IMR-90 (cell line): ENCODE measurements at regions not wholly inside any gene's neighbourhood (a gene's known extent, or its start where the extent isn't known, plus 50 kb on each side); places are given as distances from the start of the nearest gene placed in this dataset.

ENCODE experiments used
- ATAC-seq: fragments of 200-7000 bp; cut with Tn5 transposase; 2 replicates; pipeline ENCODE4 v1.9.1; 2020; ENCODE audit warnings: low read depth, mild to moderate bottlenecking, moderate library complexity
- BruUV-seq: library from RNA; stranded (reverse); fragments of 400-500 nt; replicated peaks from 2 replicates; lab custom pipeline; 2021; lab: Mats Ljungman, UMichigan
- CTCF ChIA-PET: fragments of 300-600 bp; formaldehyde crosslinking; extraction: SDS; loops from one replicate; lab custom pipeline; 2021; ENCODE audit warnings: antibody characterized with exemption; lab: Yijun Ruan, JAX
- POLR2A ChIA-PET: fragments of 300-600 bp; sonication (Branson Sonifier 250); formaldehyde crosslinking; loops from one replicate; lab custom pipeline; 2022; ENCODE audit warnings: antibody characterized with exemption; ENCODE audit not compliant: unreplicated experiment; lab: Charles Lee
- DNase-seq: peaks from one replicate; pipeline ENCODE4 v3.0.0; 2013
- H2AFZ ChIP-seq: replicated peaks from 2 replicates; pipeline ENCODE3; 2013; ENCODE audit warnings: low read length, mild to moderate bottlenecking; ENCODE audit not compliant: poor library complexity
- H2AK5ac ChIP-seq: 2 replicates; pipeline ENCODE4 v1.6.1; 2013; ENCODE audit warnings: low read depth, low read length, inconsistent platforms
- H2AK9ac ChIP-seq: replicated peaks from 2 replicates; pipeline ENCODE3; 2013; ENCODE audit warnings: mild to moderate bottlenecking, low read depth, low read length, moderate library complexity; ENCODE audit not compliant: poor library complexity
- H2BK120ac ChIP-seq: 2 replicates; pipeline ENCODE4 v1.6.1; 2013; ENCODE audit warnings: low read depth, low read length, inconsistent platforms
- H2BK15ac ChIP-seq: 3 replicates; pipeline ENCODE4 v1.6.1; 2013; ENCODE audit warnings: low read depth, low read length, inconsistent platforms
- H2BK20ac ChIP-seq: 2 replicates; pipeline ENCODE4 v1.6.1; 2013; ENCODE audit warnings: low read depth, mild to moderate bottlenecking, inconsistent platforms, low read length, moderate library complexity
- H2BK5ac ChIP-seq: 2 replicates; pipeline ENCODE4 v1.6.1; 2013; ENCODE audit warnings: mild to moderate bottlenecking, low read depth, low read length, inconsistent platforms; ENCODE audit not compliant: poor library complexity, severe bottlenecking
- H3K14ac ChIP-seq: replicated peaks from 2 replicates; pipeline ENCODE4 v1.6.1; 2013; ENCODE audit warnings: low read depth, low read length, inconsistent platforms
- H3K18ac ChIP-seq: 2 replicates; pipeline ENCODE4 v1.6.1; 2013; ENCODE audit warnings: low read depth, low read length, control low read depth
- H3K23ac ChIP-seq: 2 replicates; pipeline ENCODE4 v1.6.1; 2013; ENCODE audit warnings: low read depth, low read length, inconsistent platforms
- H3K27ac ChIP-seq: 2 replicates; pipeline ENCODE4 v1.5.1; 2013; ENCODE audit warnings: mild to moderate bottlenecking, control low read depth, low read length; ENCODE audit not compliant: insufficient read depth
- H3K27me3 ChIP-seq: 2 replicates; pipeline ENCODE4 v1.6.1; 2013; ENCODE audit warnings: low read length; ENCODE audit not compliant: control insufficient read depth, insufficient read depth
- H3K36me3 ChIP-seq: 2 replicates; pipeline ENCODE4 v1.6.1; 2013; ENCODE audit warnings: low read length, mixed read lengths; ENCODE audit not compliant: control insufficient read depth, insufficient read depth
- H3K4ac ChIP-seq: 2 replicates; pipeline ENCODE4 v1.6.1; 2013; ENCODE audit warnings: low read depth, low read length, inconsistent platforms
- H3K4me1 ChIP-seq: 2 replicates; pipeline ENCODE4 v1.6.1; 2013; ENCODE audit warnings: low read length, mixed read lengths; ENCODE audit not compliant: control insufficient read depth, insufficient read depth
- H3K4me2 ChIP-seq: 2 replicates; pipeline ENCODE4 v1.6.1; 2013; ENCODE audit warnings: low read depth, mild to moderate bottlenecking, control low read depth, low read length, moderate library complexity
- H3K4me3 ChIP-seq: 2 replicates; pipeline ENCODE4 v1.5.1; 2013; ENCODE audit warnings: low read depth, mild to moderate bottlenecking, control low read depth, low read length, moderate library complexity; ENCODE audit not compliant: insufficient read depth
- H3K56ac ChIP-seq: 2 replicates; pipeline ENCODE4 v1.6.1; 2013; ENCODE audit warnings: low read length, inconsistent platforms; ENCODE audit not compliant: insufficient read depth; ENCODE audit errors: extremely low read depth
- H3K79me1 ChIP-seq, 2 experiments: 2 replicates each; pipeline ENCODE4 v1.6.1; 2013; ENCODE audit warnings: low read length in 2 of 2, inconsistent platforms in 1 of 2, low read depth in 1 of 2
- H3K9ac ChIP-seq: 2 replicates; pipeline ENCODE4 v1.6.1; 2013; ENCODE audit warnings: low read depth, low read length, control low read depth
- H3K9me1 ChIP-seq: 2 replicates; pipeline ENCODE4 v1.6.1; 2013; ENCODE audit warnings: low read length, inconsistent platforms; ENCODE audit not compliant: insufficient read depth
- H3K9me3 ChIP-seq: 2 replicates; pipeline ENCODE4 v1.6.1; 2013; ENCODE audit warnings: low read length; ENCODE audit not compliant: control insufficient read depth, insufficient read depth
- H4K20me1 ChIP-seq: 2 replicates; pipeline ENCODE4 v1.6.1; 2013; ENCODE audit warnings: low read length, inconsistent platforms; ENCODE audit not compliant: insufficient read depth
- H4K5ac ChIP-seq: 2 replicates; pipeline ENCODE4 v1.6.1; 2013; ENCODE audit warnings: mild to moderate bottlenecking, low read depth, low read length, control low read depth
- H4K8ac ChIP-seq, 2 experiments: 2 replicates each; pipeline ENCODE4 v1.6.1; 2013; ENCODE audit warnings: low read depth in 2 of 2, low read length in 2 of 2, control low read depth in 1 of 2, inconsistent platforms in 1 of 2
- H4K91ac ChIP-seq: 2 replicates; pipeline ENCODE4 v1.6.1; 2013; ENCODE audit warnings: low read depth, low read length, inconsistent platforms; ENCODE audit not compliant: insufficient read depth
- BHLHE40 ChIP-seq: fragments of 150-350 bp; IDR thresholded peaks from 2 replicates; pipeline ENCODE4 v1.6.1; 2016; ENCODE audit warnings: mild to moderate bottlenecking, low read depth, low read length
- FOS ChIP-seq: fragments of 150-350 bp; IDR thresholded peaks from 2 replicates; pipeline ENCODE4 v1.6.1; 2016; ENCODE audit warnings: low read depth, low read length
- MAFK ChIP-seq: IDR thresholded peaks from 2 replicates; pipeline ENCODE4 v1.6.1; 2012; ENCODE audit warnings: low read depth, low read length, improper control_type of control experiment
- MAZ ChIP-seq: IDR thresholded peaks from 2 replicates; pipeline ENCODE4 v1.6.1; 2012; ENCODE audit warnings: low read depth, mild to moderate bottlenecking, low read length, improper control_type of control experiment, moderate library complexity, borderline replicate concordance
- MXI1 ChIP-seq: IDR thresholded peaks from 2 replicates; pipeline ENCODE4 v1.6.1; 2012; ENCODE audit warnings: low read depth, mild to moderate bottlenecking, low read length, moderate library complexity, borderline replicate concordance
- NFE2L2 ChIP-seq: fragments of 150-350 bp; IDR thresholded peaks from 2 replicates; pipeline ENCODE4 v1.6.1; 2016; ENCODE audit warnings: low read depth, mild to moderate bottlenecking, low read length
- RCOR1 ChIP-seq: IDR thresholded peaks from 2 replicates; pipeline ENCODE4 v1.6.1; 2012; ENCODE audit warnings: mild to moderate bottlenecking, low read length, improper control_type of control experiment; ENCODE audit not compliant: insufficient replicate concordance
- RFX5 ChIP-seq: IDR thresholded peaks from 2 replicates; pipeline ENCODE4 v1.8.0; 2012; ENCODE audit warnings: low read depth, mild to moderate bottlenecking, low read length, moderate library complexity
- SMC3 ChIP-seq: fragments of 150-350 bp; IDR thresholded peaks from 2 replicates; pipeline ENCODE4 v1.6.1; 2016; ENCODE audit warnings: low read depth, mild to moderate bottlenecking, antibody characterized with exemption, low read length, moderate library complexity
- WGBS, 2 experiments: methylation state at CpG; one replicate each; pipeline versions ENCODE4 v1.1.5 to v1.1.7; 2013; ENCODE audit warnings: missing lambda C conversion rate in 2 of 2; ENCODE audit not compliant: insufficient read length in 1 of 2; ENCODE audit errors: extremely low coverage in 2 of 2; 5-methylcytosine and 5-hydroxymethylcytosine counted together
- dilution Hi-C: fragments of 300-500 bp; cut with HindIII; formaldehyde crosslinking; loops from one replicate; pipeline ENCODE4 v1.14.3; 2018; ENCODE audit warnings: low sequenced_read_pairs; ENCODE audit not compliant: unreplicated experiment
- in situ Hi-C: fragments of 300-500 bp; cut with MboI; formaldehyde crosslinking; loops from 3 replicates; pipeline ENCODE4 v1.14.3; 2019; ENCODE audit warnings: low sequenced_read_pairs, inconsistent platforms, mixed read lengths
- intact Hi-C: fragments of 100-400 bp; cut with micrococcal nuclease; formaldehyde crosslinking; loops from 2 replicates; pipeline ENCODE4 v1.10.0; 2022
- TF ChIP-seq, protein P1 (sequence below): conservative IDR thresholded peaks from 2 replicates; pipeline ENCODE4 v1.5.1; 2012; ENCODE audit warnings: mild to moderate bottlenecking, low read depth, low read length, improper control_type of control experiment
- TF ChIP-seq, protein P2 (sequence below): fragments of 150-350 bp; IDR thresholded peaks from 2 replicates; pipeline ENCODE4 v1.6.1; 2017; ENCODE audit warnings: mild to moderate bottlenecking, antibody characterized with exemption, low read length, low read depth

- Histone ChIP-seq H3K27ac (no peak overlapping the region), H2BK120ac (peak overlapping the region; percentile 25; the same call in 1 of the 2 replicates), H2BK5ac (no peak overlapping the region), H3K23ac (no peak overlapping the region), H3K9me1 (peaks cover 2% of the 10 kb centered on the region), H4K91ac (no peak overlapping the region; the same call in 1 of the 2 replicates), H3K4ac (peak overlapping the region; percentile 53; the same call in 1 of the 2 replicates), H3K9ac (no peak overlapping the region), H2AFZ (no peak overlapping the region), H3K27me3 (no peaks in the 10 kb centered on the region), H2AK5ac (peak overlapping the region; percentile 75), H4K8ac (no peak overlapping the region), H3K4me3 (no peak overlapping the region), H3K4me2 (no peak overlapping the region), H2AK9ac (no peak overlapping the region), H3K9me3 (no peaks in the 10 kb centered on the region), H4K5ac (no peak overlapping the region; the same call in 1 of the 2 replicates), H3K18ac (no peak overlapping the region; the same call in 1 of the 2 replicates), H2BK20ac (no peak overlapping the region), H3K4me1 (peaks cover 13% of the 10 kb centered on the region), H3K36me3 (no peaks in the 10 kb centered on the region), H3K56ac (no peak overlapping the region), H3K14ac (no peak overlapping the region), H2BK15ac (peak overlapping the region; percentile 49; the same call in 1 of the 3 replicates), H3K79me1 (no peaks in the 10 kb centered on the region), H4K20me1 (no peaks in the 10 kb centered on the region)
- dilution Hi-C loops (no loop called here), in situ Hi-C loops (no loop called here), intact Hi-C loops (no loop called here)
- no TSS peak for BruUV-seq
- ChIA-PET POLR2A (interaction anchor here (0.6 kb wide), 1 partner anchor 25 kb away, joined by 3 read pairs; no protein-coding TSS in a partner anchor), CTCF (no interaction called here)
- ATAC-seq: no peak
- TF ChIP-seq MXI1 (no peak), NFE2L2 (no peak), FOS (no peak), BHLHE40 (no peak), MAFK (no peak), MAZ (no peak), RFX5 (no peak), SMC3 (no peak), RCOR1 (no peak)
- TF ChIP-seq, protein P1, sequence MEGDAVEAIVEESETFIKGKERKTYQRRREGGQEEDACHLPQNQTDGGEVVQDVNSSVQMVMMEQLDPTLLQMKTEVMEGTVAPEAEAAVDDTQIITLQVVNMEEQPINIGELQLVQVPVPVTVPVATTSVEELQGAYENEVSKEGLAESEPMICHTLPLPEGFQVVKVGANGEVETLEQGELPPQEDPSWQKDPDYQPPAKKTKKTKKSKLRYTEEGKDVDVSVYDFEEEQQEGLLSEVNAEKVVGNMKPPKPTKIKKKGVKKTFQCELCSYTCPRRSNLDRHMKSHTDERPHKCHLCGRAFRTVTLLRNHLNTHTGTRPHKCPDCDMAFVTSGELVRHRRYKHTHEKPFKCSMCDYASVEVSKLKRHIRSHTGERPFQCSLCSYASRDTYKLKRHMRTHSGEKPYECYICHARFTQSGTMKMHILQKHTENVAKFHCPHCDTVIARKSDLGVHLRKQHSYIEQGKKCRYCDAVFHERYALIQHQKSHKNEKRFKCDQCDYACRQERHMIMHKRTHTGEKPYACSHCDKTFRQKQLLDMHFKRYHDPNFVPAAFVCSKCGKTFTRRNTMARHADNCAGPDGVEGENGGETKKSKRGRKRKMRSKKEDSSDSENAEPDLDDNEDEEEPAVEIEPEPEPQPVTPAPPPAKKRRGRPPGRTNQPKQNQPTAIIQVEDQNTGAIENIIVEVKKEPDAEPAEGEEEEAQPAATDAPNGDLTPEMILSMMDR: no peak
- TF ChIP-seq, protein P2, sequence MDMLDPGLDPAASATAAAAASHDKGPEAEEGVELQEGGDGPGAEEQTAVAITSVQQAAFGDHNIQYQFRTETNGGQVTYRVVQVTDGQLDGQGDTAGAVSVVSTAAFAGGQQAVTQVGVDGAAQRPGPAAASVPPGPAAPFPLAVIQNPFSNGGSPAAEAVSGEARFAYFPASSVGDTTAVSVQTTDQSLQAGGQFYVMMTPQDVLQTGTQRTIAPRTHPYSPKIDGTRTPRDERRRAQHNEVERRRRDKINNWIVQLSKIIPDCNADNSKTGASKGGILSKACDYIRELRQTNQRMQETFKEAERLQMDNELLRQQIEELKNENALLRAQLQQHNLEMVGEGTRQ: no peak
- no peak for DNase-seq
- no CpG with 5 or more reads among the region's 4 CpGs for WGBS, 2 experiments
Measured at GRCh38 chr12:89234324-89235114, 117.8 kb downstream of the DUSP6 start.
